ENCODE measurements at regions not wholly inside any gene's neighbourhood (a gene's known extent, or its start where the extent isn't known, plus 50 kb on each side); places are given as distances from the start of the nearest gene placed in this dataset.

GRCh38 chr1:118821801-118822200 is 166.3 kb downstream of the TBX15 start:
- H3K27ac ChIP-seq, result no peak overlapping the region
- no peaks in the 10 kb centered on the region for H3K4me1 ChIP-seq
- no peaks in the 10 kb centered on the region for H3K36me3 ChIP-seq
- intact Hi-C loops (cut with DNase I), result no loop called here
- no peaks in the 10 kb centered on the region for H3K9me3 ChIP-seq
- no peak overlapping the region for H3K4me3 ChIP-seq
- 32 to 51% methylated on average over 2 of the region's 2 CpGs for WGBS, 2 donors
- TF ChIP-seq, protein P1, sequence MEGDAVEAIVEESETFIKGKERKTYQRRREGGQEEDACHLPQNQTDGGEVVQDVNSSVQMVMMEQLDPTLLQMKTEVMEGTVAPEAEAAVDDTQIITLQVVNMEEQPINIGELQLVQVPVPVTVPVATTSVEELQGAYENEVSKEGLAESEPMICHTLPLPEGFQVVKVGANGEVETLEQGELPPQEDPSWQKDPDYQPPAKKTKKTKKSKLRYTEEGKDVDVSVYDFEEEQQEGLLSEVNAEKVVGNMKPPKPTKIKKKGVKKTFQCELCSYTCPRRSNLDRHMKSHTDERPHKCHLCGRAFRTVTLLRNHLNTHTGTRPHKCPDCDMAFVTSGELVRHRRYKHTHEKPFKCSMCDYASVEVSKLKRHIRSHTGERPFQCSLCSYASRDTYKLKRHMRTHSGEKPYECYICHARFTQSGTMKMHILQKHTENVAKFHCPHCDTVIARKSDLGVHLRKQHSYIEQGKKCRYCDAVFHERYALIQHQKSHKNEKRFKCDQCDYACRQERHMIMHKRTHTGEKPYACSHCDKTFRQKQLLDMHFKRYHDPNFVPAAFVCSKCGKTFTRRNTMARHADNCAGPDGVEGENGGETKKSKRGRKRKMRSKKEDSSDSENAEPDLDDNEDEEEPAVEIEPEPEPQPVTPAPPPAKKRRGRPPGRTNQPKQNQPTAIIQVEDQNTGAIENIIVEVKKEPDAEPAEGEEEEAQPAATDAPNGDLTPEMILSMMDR (IDR thresholded peaks at IDR 0.05), result no peak
- no peak for TF ChIP-seq POLR2A (IDR thresholded peaks at IDR 0.05)
- no peaks in the 10 kb centered on the region for H3K27me3 ChIP-seq
- DNase-seq, result no peak

DNA sequence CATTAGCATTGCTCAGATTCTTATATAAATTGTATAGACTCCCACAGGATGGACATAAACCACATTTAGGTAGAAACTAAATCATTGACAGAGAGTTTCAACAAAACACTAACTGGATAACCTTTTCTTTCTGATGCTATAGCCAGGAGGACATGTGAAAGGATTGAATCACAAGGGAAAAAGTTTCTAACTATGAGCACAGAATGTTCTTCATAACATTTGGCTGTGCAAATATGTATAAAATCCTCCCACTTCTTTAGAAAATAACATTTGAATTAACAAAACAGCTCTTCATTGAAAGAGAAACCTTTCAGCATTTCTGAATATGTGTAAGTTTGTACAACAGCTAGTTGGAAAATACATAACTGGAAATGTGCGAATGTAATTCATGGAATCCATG is 167.3 kb downstream of the TBX15 start:
- Histone ChIP-seq H3K4me3 (no peak overlapping the region), H3K9me3 (no peaks in the 10 kb centered on the region), H3K36me3 (no peaks in the 10 kb centered on the region), H3K4me1 (no peaks in the 10 kb centered on the region), H3K27me3 (no peaks in the 10 kb centered on the region), H3K27ac (no peak overlapping the region)
- whole genome bisulfite sequencing, 2 donors, result 89 to 92% methylated on average over 1 of the region's 1 CpG
- intact Hi-C loops (cut with DNase I), result no loop called here
- no peak for TF ChIP-seq POLR2A (IDR thresholded peaks at IDR 0.05)
- TF ChIP-seq, protein P1 (IDR thresholded peaks at IDR 0.05), result no peak
- DNase-seq, result no peak

GRCh38 chr1:118815909-118816308 is 172.2 kb downstream of the TBX15 start:
- H3K4me3 ChIP-seq, result no peak overlapping the region
- no peaks in the 10 kb centered on the region for H3K36me3 ChIP-seq
- 43 to 48% methylated on average over 2 of the region's 2 CpGs for WGBS, 2 donors
- TF ChIP-seq, protein P1 (IDR thresholded peaks at IDR 0.05), result no peak
- TF ChIP-seq POLR2A (IDR thresholded peaks at IDR 0.05), result no peak
- no peaks in the 10 kb centered on the region for H3K27me3 ChIP-seq
- no peaks in the 10 kb centered on the region for H3K4me1 ChIP-seq
- no peak for DNase-seq
- peak overlapping the region in 1 of 4 donors; percentile 41 for H3K27ac ChIP-seq
- intact Hi-C loops (cut with DNase I), result no loop called here
- no peaks in the 10 kb centered on the region for H3K9me3 ChIP-seq

DNA sequence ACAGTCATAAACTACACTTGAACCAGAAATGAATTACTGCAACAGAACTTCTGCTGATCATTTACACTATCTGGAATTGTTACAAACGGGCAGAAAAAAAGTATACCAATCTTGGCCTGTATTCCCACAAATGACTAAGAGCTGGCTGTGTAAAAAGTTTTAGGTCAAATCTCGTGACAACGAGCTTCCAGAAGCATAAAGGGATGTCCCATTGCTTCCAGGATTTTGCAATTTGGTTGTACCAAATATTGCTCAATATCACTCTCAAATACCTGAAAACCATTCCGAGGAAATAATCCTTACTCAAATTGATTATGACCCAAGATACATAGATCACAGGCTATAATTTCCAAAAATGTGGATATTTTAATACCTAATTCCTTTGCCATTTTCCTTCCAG is 175.6 kb downstream of the TBX15 start:
- peaks cover 0 to 3% (median 0%) of the 10 kb centered on the region in 4 donors for H3K27me3 ChIP-seq
- TF ChIP-seq, protein P1 (IDR thresholded peaks at IDR 0.05), result no peak
- TF ChIP-seq POLR2A (IDR thresholded peaks at IDR 0.05), result no peak
- no peaks in the 10 kb centered on the region for H3K9me3 ChIP-seq
- H3K4me3 ChIP-seq, result no peak overlapping the region
- H3K4me1 ChIP-seq, result no peaks in the 10 kb centered on the region
- no peak overlapping the region for H3K27ac ChIP-seq
- H3K36me3 ChIP-seq, result no peaks in the 10 kb centered on the region
- DNase-seq, result no peak
- WGBS, 2 donors, result 65 to 67% methylated on average over 4 of the region's 4 CpGs
- intact Hi-C loops (cut with DNase I), result no loop called here

- H3K4me1 ChIP-seq, result no peaks in the 10 kb centered on the region
- no peak for DNase-seq
- H3K27me3 ChIP-seq, result peaks cover 0 to 3% (median 0%) of the 10 kb centered on the region in 4 donors
- no peaks in the 10 kb centered on the region for H3K9me3 ChIP-seq
- no peaks in the 10 kb centered on the region for H3K36me3 ChIP-seq
- no peak for TF ChIP-seq POLR2A (IDR thresholded peaks at IDR 0.05)
- TF ChIP-seq, protein P1 (IDR thresholded peaks at IDR 0.05), result no peak
- no peak overlapping the region for H3K4me3 ChIP-seq
- H3K27ac ChIP-seq, result no peak overlapping the region
- intact Hi-C loops (cut with DNase I), result no loop called here
- WGBS, 2 donors, result 80 to 86% methylated on average over 1 of the region's 1 CpG
Measured at GRCh38 chr1:118811156-118811555, 177.0 kb downstream of the TBX15 start.

Data from esophagus squamous epithelium (tissue), 5 donors.